Panc1 (cell line): ENCODE measurements at regions not wholly inside any gene's neighbourhood (a gene's known extent, or its start where the extent isn't known, plus 50 kb on each side); places are given as distances from the start of the nearest gene placed in this dataset.

Experiments
- ATAC-seq: fragments of 200-7000 bp; cut with Tn5 transposase; 2 replicates; pipeline ENCODE4 v1.9.1; 2020; ENCODE audit warnings: mild to moderate bottlenecking, moderate library complexity
- BruUV-seq: library from RNA; stranded (reverse); fragments of 400-500 nt; replicated peaks from 2 replicates; lab custom pipeline; 2021; lab: Mats Ljungman, UMichigan
- CTCF ChIA-PET: fragments of 300-600 bp; sonication (Branson Sonifier 250); formaldehyde crosslinking; loops from one replicate; lab custom pipeline; 2022; ENCODE audit warnings: antibody characterized with exemption; lab: Charles Lee
- POLR2A ChIA-PET: fragments of 300-600 bp; sonication (Branson Sonifier 250); formaldehyde crosslinking; loops from one replicate; lab custom pipeline; 2022; ENCODE audit warnings: antibody characterized with exemption; lab: Charles Lee
- DNase-seq: peaks from one replicate; pipeline ENCODE4 v3.0.0-alpha.2; 2010; ENCODE audit warnings: low read depth, low spot score
- H3K27ac ChIP-seq: 2 replicates; pipeline ENCODE4 v1.5.1; 2011; ENCODE audit warnings: mild to moderate bottlenecking, low read length, inconsistent platforms
- H3K27me3 ChIP-seq: fragments of 200-500 bp; sonication (Bioruptor generic); 2 replicates; pipeline ENCODE4 v1.6.0; 2014; ENCODE audit warnings: low read length, inconsistent platforms; ENCODE audit not compliant: control insufficient read depth, insufficient read depth
- H3K36me3 ChIP-seq: fragments of 200-500 bp; sonication (Bioruptor generic); 2 replicates; pipeline ENCODE4 v1.5.1; 2014; ENCODE audit warnings: inconsistent platforms, mild to moderate bottlenecking, low read length, moderate library complexity; ENCODE audit not compliant: control insufficient read depth, insufficient read depth
- H3K4me1 ChIP-seq: 2 replicates; pipeline ENCODE4 v1.5.1; 2011; ENCODE audit warnings: inconsistent platforms, mild to moderate bottlenecking, low read length, moderate library complexity; ENCODE audit not compliant: control insufficient read depth, insufficient read depth
- H3K4me3 ChIP-seq, 2 experiments: 2 replicates each; pipeline ENCODE4 v1.5.1; 2011 to 2012; ENCODE audit warnings: low read depth in 2 of 2, low read length in 2 of 2, mild to moderate bottlenecking in 2 of 2, inconsistent platforms in 1 of 2, moderate library complexity in 1 of 2
- H3K9me3 ChIP-seq: fragments of 200-500 bp; sonication (Bioruptor generic); 2 replicates; pipeline ENCODE4 v1.5.1; 2014; ENCODE audit warnings: low read depth, mild to moderate bottlenecking, inconsistent platforms, low read length, moderate library complexity; ENCODE audit not compliant: control insufficient read depth, insufficient read depth
- POLR2AphosphoS5 ChIP-seq: IDR thresholded peaks from 2 replicates; pipeline ENCODE4 v1.6.1; 2012; ENCODE audit warnings: mild to moderate bottlenecking, low read depth, low read length, moderate library complexity
- SIN3A ChIP-seq: IDR thresholded peaks from 2 replicates; pipeline ENCODE4 v1.6.1; 2012; ENCODE audit warnings: low read depth, mild to moderate bottlenecking, low read length, moderate library complexity, borderline replicate concordance; ENCODE audit not compliant: insufficient read depth
- TCF7L2 ChIP-seq: IDR thresholded peaks from 2 replicates; pipeline ENCODE4 v1.6.1; 2011; ENCODE audit warnings: mild to moderate bottlenecking, low read depth, low read length, inconsistent platforms
- in situ Hi-C: cut with HindIII; loops from 2 replicates; pipeline ENCODE4 v1.10.0; 2016; ENCODE audit warnings: low sequenced_read_pairs, low pct_unique_long_range_greater_than_20kb
- intact Hi-C: fragments of 100-400 bp; cut with micrococcal nuclease; formaldehyde crosslinking; loops from one replicate; pipeline ENCODE4 v1.10.0; 2022; ENCODE audit not compliant: unreplicated experiment
- TF ChIP-seq, protein P1 (sequence below): fragments of 450-650 bp; IDR thresholded peaks from 2 replicates; pipeline ENCODE4 v1.5.1; 2017; ENCODE audit warnings: mild to moderate bottlenecking
- TF ChIP-seq, protein P2 (sequence below), 2 experiments: IDR thresholded peaks; 2 replicates each; pipeline ENCODE4 v1.6.1; 2011 to 2012; ENCODE audit warnings: low read depth in 2 of 2, control low read depth in 1 of 2, low read length in 1 of 2, mild to moderate bottlenecking in 1 of 2, moderate library complexity in 1 of 2; ENCODE audit not compliant: insufficient read depth in 1 of 2

GRCh38 chr10:8663131-8663530 lies 608.6 kb downstream of the GATA3 start:
- Histone ChIP-seq H3K27ac (no peak overlapping the region), H3K27me3 (no peaks in the 10 kb centered on the region), H3K4me3 (no peak overlapping the region), H3K4me1 (no peaks in the 10 kb centered on the region), H3K36me3 (no peaks in the 10 kb centered on the region), H3K9me3 (no peaks in the 10 kb centered on the region)
- CTCF ChIA-PET = no interaction called here
- POLR2A ChIA-PET = no interaction called here
- no TSS peak for BruUV-seq
- intact Hi-C loops (no loop called here), in situ Hi-C loops (no loop called here)
- DNase-seq (no peak), ATAC-seq (no peak)
- TF ChIP-seq, protein P1, sequence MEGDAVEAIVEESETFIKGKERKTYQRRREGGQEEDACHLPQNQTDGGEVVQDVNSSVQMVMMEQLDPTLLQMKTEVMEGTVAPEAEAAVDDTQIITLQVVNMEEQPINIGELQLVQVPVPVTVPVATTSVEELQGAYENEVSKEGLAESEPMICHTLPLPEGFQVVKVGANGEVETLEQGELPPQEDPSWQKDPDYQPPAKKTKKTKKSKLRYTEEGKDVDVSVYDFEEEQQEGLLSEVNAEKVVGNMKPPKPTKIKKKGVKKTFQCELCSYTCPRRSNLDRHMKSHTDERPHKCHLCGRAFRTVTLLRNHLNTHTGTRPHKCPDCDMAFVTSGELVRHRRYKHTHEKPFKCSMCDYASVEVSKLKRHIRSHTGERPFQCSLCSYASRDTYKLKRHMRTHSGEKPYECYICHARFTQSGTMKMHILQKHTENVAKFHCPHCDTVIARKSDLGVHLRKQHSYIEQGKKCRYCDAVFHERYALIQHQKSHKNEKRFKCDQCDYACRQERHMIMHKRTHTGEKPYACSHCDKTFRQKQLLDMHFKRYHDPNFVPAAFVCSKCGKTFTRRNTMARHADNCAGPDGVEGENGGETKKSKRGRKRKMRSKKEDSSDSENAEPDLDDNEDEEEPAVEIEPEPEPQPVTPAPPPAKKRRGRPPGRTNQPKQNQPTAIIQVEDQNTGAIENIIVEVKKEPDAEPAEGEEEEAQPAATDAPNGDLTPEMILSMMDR = no peak
- TF ChIP-seq POLR2AphosphoS5 = no peak
- TF ChIP-seq, protein P2, sequence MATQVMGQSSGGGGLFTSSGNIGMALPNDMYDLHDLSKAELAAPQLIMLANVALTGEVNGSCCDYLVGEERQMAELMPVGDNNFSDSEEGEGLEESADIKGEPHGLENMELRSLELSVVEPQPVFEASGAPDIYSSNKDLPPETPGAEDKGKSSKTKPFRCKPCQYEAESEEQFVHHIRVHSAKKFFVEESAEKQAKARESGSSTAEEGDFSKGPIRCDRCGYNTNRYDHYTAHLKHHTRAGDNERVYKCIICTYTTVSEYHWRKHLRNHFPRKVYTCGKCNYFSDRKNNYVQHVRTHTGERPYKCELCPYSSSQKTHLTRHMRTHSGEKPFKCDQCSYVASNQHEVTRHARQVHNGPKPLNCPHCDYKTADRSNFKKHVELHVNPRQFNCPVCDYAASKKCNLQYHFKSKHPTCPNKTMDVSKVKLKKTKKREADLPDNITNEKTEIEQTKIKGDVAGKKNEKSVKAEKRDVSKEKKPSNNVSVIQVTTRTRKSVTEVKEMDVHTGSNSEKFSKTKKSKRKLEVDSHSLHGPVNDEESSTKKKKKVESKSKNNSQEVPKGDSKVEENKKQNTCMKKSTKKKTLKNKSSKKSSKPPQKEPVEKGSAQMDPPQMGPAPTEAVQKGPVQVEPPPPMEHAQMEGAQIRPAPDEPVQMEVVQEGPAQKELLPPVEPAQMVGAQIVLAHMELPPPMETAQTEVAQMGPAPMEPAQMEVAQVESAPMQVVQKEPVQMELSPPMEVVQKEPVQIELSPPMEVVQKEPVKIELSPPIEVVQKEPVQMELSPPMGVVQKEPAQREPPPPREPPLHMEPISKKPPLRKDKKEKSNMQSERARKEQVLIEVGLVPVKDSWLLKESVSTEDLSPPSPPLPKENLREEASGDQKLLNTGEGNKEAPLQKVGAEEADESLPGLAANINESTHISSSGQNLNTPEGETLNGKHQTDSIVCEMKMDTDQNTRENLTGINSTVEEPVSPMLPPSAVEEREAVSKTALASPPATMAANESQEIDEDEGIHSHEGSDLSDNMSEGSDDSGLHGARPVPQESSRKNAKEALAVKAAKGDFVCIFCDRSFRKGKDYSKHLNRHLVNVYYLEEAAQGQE (IDR thresholded peaks at IDR 0.05; ENCODE audit: insufficient read depth in 1 of 2, low read depth in 2 of 2, low read length in 1 of 2) = no peak
- no peak for TF ChIP-seq TCF7L2
- no peak for TF ChIP-seq SIN3A

DNA sequence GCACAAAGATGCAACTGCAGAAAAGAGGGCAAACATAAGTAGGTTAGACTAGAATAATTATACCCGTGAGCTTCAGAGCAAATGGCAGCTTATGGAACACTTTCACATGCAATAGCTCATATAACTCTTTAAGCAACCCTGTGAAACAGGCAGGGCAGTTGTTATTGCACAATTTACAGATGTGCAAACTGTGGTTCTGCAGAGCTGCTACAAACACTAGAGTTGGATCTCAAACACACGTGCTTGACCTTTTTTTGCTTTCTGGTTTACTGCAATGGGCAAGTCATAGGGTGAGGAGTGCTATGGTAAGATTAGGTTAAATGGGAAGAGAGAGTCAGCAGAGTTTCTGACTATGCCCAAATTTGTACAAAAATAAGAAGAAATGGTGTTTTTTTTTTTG lies 610.8 kb downstream of the GATA3 start:
- POLR2A ChIA-PET = no interaction called here
- in situ Hi-C loops (no loop called here), intact Hi-C loops (no loop called here)
- no peak overlapping the region for H3K27ac ChIP-seq
- H3K27me3 ChIP-seq = no peaks in the 10 kb centered on the region
- ATAC-seq (no peak), DNase-seq (no peak)
- no TSS peak for BruUV-seq
- no peaks in the 10 kb centered on the region for H3K36me3 ChIP-seq
- CTCF ChIA-PET = no interaction called here
- no peaks in the 10 kb centered on the region for H3K9me3 ChIP-seq
- TF ChIP-seq, protein P1 = no peak
- TF ChIP-seq POLR2AphosphoS5 = no peak
- TF ChIP-seq SIN3A = no peak
- no peak for TF ChIP-seq TCF7L2
- H3K4me3 ChIP-seq = no peak overlapping the region
- H3K4me1 ChIP-seq = no peaks in the 10 kb centered on the region
